ENCODE measurements at regions not wholly inside any gene's neighbourhood (a gene's known extent, or its start where the extent isn't known, plus 50 kb on each side); places are given as distances from the start of the nearest gene placed in this dataset.

- Histone ChIP-seq H3F3A (replicated peaks; ENCODE audit: low read depth) (no peaks in the 10 kb centered on the region), H3K27me3 (ENCODE audit: insufficient read depth) (no peaks in the 10 kb centered on the region), H3K4me1 (ENCODE audit: insufficient read depth) (no peaks in the 10 kb centered on the region), H3K27ac (ENCODE audit: low read depth) (no peak overlapping the region), H3K9me2 (ENCODE audit: insufficient read depth) (no peaks in the 10 kb centered on the region), H3K79me2 (replicated peaks; ENCODE audit: insufficient read depth) (no peaks in the 10 kb centered on the region), H3K36me3 (ENCODE audit: insufficient read depth) (no peaks in the 10 kb centered on the region), H4K20me1 (replicated peaks; ENCODE audit: insufficient read depth) (no peaks in the 10 kb centered on the region), H3K4me3 (no peak overlapping the region), H3K4me2 (no peak overlapping the region), H2AFZ (no peak overlapping the region)
- peaks cover 3% of the 10 kb centered on the region for H3K27me3 Mint-ChIP-seq (ENCODE audit: insufficient read depth, low read depth, poor library complexity)
- no peak for ATAC-seq
- TF ChIP-seq CREB1 (CRISPR knock-in tag; IDR thresholded peaks at IDR 0.05; ENCODE audit: low read depth): no peak
- TF ChIP-seq ZNF462 (CRISPR knock-in tag; IDR thresholded peaks at IDR 0.05): no peak
- TF ChIP-seq NANOG (IDR thresholded peaks at IDR 0.05; ENCODE audit: borderline replicate concordance): no peak
- no peak for TF ChIP-seq ZNF331 (CRISPR knock-in tag; IDR thresholded peaks at IDR 0.05; ENCODE audit: low read depth)
- TF ChIP-seq POLR2AphosphoS5 (IDR thresholded peaks at IDR 0.05; ENCODE audit: low read depth): no peak
- TF ChIP-seq ZNF114 (CRISPR knock-in tag; IDR thresholded peaks at IDR 0.05): no peak
- TF ChIP-seq CTCF (conservative IDR thresholded peaks at IDR 0.05; ENCODE audit: low read depth in 2 of 2): no peak
- TF ChIP-seq JUNB (IDR thresholded peaks at IDR 0.05; ENCODE audit: unreplicated experiment): no peak
- TF ChIP-seq STAT1 (IDR thresholded peaks at IDR 0.05; ENCODE audit: unreplicated experiment): no peak
- TF ChIP-seq, protein P1, sequence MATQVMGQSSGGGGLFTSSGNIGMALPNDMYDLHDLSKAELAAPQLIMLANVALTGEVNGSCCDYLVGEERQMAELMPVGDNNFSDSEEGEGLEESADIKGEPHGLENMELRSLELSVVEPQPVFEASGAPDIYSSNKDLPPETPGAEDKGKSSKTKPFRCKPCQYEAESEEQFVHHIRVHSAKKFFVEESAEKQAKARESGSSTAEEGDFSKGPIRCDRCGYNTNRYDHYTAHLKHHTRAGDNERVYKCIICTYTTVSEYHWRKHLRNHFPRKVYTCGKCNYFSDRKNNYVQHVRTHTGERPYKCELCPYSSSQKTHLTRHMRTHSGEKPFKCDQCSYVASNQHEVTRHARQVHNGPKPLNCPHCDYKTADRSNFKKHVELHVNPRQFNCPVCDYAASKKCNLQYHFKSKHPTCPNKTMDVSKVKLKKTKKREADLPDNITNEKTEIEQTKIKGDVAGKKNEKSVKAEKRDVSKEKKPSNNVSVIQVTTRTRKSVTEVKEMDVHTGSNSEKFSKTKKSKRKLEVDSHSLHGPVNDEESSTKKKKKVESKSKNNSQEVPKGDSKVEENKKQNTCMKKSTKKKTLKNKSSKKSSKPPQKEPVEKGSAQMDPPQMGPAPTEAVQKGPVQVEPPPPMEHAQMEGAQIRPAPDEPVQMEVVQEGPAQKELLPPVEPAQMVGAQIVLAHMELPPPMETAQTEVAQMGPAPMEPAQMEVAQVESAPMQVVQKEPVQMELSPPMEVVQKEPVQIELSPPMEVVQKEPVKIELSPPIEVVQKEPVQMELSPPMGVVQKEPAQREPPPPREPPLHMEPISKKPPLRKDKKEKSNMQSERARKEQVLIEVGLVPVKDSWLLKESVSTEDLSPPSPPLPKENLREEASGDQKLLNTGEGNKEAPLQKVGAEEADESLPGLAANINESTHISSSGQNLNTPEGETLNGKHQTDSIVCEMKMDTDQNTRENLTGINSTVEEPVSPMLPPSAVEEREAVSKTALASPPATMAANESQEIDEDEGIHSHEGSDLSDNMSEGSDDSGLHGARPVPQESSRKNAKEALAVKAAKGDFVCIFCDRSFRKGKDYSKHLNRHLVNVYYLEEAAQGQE (IDR thresholded peaks at IDR 0.05; ENCODE audit: unreplicated experiment): no peak
- TF ChIP-seq EZH2 (IDR thresholded peaks at IDR 0.05; ENCODE audit: low read depth, unreplicated experiment): no peak
- TF ChIP-seq EZH2phosphoT487 (IDR thresholded peaks at IDR 0.05; ENCODE audit: unreplicated experiment): no peak
- no peak for TF ChIP-seq ETS1 (IDR thresholded peaks at IDR 0.05)
- H3K4me1 Mint-ChIP-seq: peaks cover 5% of the 10 kb centered on the region; the same call in 1 of the 3 replicates
- no peak overlapping the region for H3K4me3 Mint-ChIP-seq
- DNase-seq (ENCODE audit: low spot score): no peak
- no peaks in the 10 kb centered on the region; the same call in 2 of the 3 replicates for H3K9me3 Mint-ChIP-seq
- H3K36me3 Mint-ChIP-seq (ENCODE audit: low read depth): no peaks in the 10 kb centered on the region
- no peak overlapping the region for H3K27ac Mint-ChIP-seq
These were observed 284.2 kb upstream of the HDAC4 start for GRCh38 chr2:239684996-239685395.
